SU-DHL-6 (cell line): ENCODE measurements at regions not wholly inside any gene's neighbourhood (a gene's known extent, or its start where the extent isn't known, plus 50 kb on each side); places are given as distances from the start of the nearest gene placed in this dataset.

Source experiments
- H2AFZ ChIP-seq: fragments of 200-600 bp; sonication (generic); 2 replicates; pipeline ENCODE4 v1.6.1; 2014; ENCODE audit warnings: low read depth, mild to moderate bottlenecking, moderate library complexity, mixed read lengths, antibody characterized with exemption, low read length; ENCODE audit not compliant: severe bottlenecking
- H3F3A ChIP-seq: fragments of 200-600 bp; shearing (Covaris generic); 2 replicates; pipeline ENCODE4 v1.6.0; 2016; ENCODE audit warnings: antibody characterized with exemption, mild to moderate bottlenecking; ENCODE audit not compliant: insufficient read depth
- H3K27ac ChIP-seq: fragments of 200-600 bp; sonication (generic); 2 replicates; pipeline ENCODE4 v1.5.1; 2016; ENCODE audit warnings: low read depth, mild to moderate bottlenecking, low read length, moderate library complexity, mixed read lengths
- H3K27me3 ChIP-seq: fragments of 200-600 bp; sonication (generic), shearing (Covaris generic); 2 replicates; pipeline ENCODE4 v1.6.0; 2014; ENCODE audit warnings: mild to moderate bottlenecking, low read length
- H3K36me3 ChIP-seq: fragments of 200-600 bp; sonication (generic); 2 replicates; pipeline ENCODE4 v1.6.1; 2014; ENCODE audit warnings: mild to moderate bottlenecking, low read length, mixed read lengths
- H3K4me2 ChIP-seq: fragments of 300-600, 200-600 bp; shearing (Covaris generic), sonication (generic); 2 replicates; pipeline ENCODE4 v1.6.0; 2014; ENCODE audit warnings: low read length, low read depth, mild to moderate bottlenecking; ENCODE audit not compliant: poor library complexity, severe bottlenecking
- H3K4me3 ChIP-seq: fragments of 200-600 bp; sonication (generic); 2 replicates; pipeline ENCODE4 v1.5.1; 2014; ENCODE audit warnings: antibody characterized with exemption, low read length, mild to moderate bottlenecking, mixed read lengths; ENCODE audit not compliant: insufficient read depth, poor library complexity, severe bottlenecking
- H3K79me2 ChIP-seq: fragments of 200-600 bp; sonication (generic); 2 replicates; pipeline ENCODE4 v1.6.1; 2014; ENCODE audit warnings: mild to moderate bottlenecking, low read length, moderate library complexity; ENCODE audit not compliant: insufficient read depth
- H3K9ac ChIP-seq: fragments of 200-600 bp; sonication (generic); 2 replicates; pipeline ENCODE4 v1.7.0; 2014; ENCODE audit warnings: mild to moderate bottlenecking, low read length
- H3K9me2 ChIP-seq: fragments of 200-600 bp; sonication (generic); replicated peaks from 2 replicates; pipeline ENCODE4 v1.6.1; 2014; ENCODE audit warnings: low read length; ENCODE audit not compliant: insufficient read depth
- H3K9me3 ChIP-seq: fragments of 200-600 bp; sonication (generic); 2 replicates; pipeline ENCODE4 v1.6.1; 2014; ENCODE audit warnings: low read length, mixed read lengths; ENCODE audit not compliant: insufficient read depth
- H4K20me1 ChIP-seq: fragments of 200-600 bp; sonication (generic); 2 replicates; pipeline ENCODE4 v1.6.1; 2014; ENCODE audit warnings: low read depth, mild to moderate bottlenecking, antibody characterized with exemption, low read length, moderate library complexity, mixed read lengths
- EZH2phosphoT487 ChIP-seq: fragments of 200-600 bp; sonication (generic), shearing (Covaris generic); conservative IDR thresholded peaks from 2 replicates; pipeline ENCODE4 v1.6.1; 2018; ENCODE audit warnings: mild to moderate bottlenecking, antibody characterized with exemption, low read length, moderate library complexity, mixed read lengths
- TF ChIP-seq, protein P1 (sequence below): fragments of 200-600 bp; sonication (generic); IDR thresholded peaks from one replicate; pipeline ENCODE4 v1.5.1; 2017; ENCODE audit warnings: antibody characterized with exemption, mild to moderate bottlenecking, low read length, moderate library complexity; ENCODE audit not compliant: insufficient read depth, poor library complexity, severe bottlenecking

DNA sequence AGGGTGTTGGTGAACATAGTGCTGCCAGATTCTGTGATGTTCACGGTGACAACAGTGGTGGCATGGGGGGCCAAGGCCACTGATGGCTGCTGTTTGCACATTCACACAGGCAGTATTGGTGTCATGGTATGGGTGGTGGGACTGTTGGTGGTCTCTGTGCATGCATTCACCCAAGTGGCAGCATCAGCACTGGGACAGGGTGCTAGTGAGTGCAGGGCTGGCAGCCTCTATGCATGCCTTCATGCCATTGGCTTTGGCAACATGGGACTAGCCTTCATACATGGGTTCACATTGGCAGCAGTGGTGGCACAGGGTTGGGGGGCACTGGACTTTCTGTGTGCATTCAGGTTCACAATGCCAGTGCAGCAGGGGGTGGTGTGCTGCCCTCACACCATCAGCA lies 489.7 kb upstream of the FGF16 start:
- no peaks in the 10 kb centered on the region for H3K79me2 ChIP-seq
- no peaks in the 10 kb centered on the region for H3F3A ChIP-seq
- H3K27me3 ChIP-seq: no peaks in the 10 kb centered on the region
- no peak overlapping the region for H3K4me2 ChIP-seq
- no peaks in the 10 kb centered on the region for H3K36me3 ChIP-seq
- H4K20me1 ChIP-seq: no peaks in the 10 kb centered on the region
- no peak overlapping the region for H3K27ac ChIP-seq
- no peaks in the 10 kb centered on the region for H3K9me2 ChIP-seq
- H3K9me3 ChIP-seq: no peaks in the 10 kb centered on the region
- no peak overlapping the region for H3K9ac ChIP-seq
- no peak overlapping the region for H2AFZ ChIP-seq
- no peak overlapping the region for H3K4me3 ChIP-seq
- no peak for TF ChIP-seq EZH2phosphoT487
- TF ChIP-seq, protein P1, sequence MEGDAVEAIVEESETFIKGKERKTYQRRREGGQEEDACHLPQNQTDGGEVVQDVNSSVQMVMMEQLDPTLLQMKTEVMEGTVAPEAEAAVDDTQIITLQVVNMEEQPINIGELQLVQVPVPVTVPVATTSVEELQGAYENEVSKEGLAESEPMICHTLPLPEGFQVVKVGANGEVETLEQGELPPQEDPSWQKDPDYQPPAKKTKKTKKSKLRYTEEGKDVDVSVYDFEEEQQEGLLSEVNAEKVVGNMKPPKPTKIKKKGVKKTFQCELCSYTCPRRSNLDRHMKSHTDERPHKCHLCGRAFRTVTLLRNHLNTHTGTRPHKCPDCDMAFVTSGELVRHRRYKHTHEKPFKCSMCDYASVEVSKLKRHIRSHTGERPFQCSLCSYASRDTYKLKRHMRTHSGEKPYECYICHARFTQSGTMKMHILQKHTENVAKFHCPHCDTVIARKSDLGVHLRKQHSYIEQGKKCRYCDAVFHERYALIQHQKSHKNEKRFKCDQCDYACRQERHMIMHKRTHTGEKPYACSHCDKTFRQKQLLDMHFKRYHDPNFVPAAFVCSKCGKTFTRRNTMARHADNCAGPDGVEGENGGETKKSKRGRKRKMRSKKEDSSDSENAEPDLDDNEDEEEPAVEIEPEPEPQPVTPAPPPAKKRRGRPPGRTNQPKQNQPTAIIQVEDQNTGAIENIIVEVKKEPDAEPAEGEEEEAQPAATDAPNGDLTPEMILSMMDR: no peak

DNA sequence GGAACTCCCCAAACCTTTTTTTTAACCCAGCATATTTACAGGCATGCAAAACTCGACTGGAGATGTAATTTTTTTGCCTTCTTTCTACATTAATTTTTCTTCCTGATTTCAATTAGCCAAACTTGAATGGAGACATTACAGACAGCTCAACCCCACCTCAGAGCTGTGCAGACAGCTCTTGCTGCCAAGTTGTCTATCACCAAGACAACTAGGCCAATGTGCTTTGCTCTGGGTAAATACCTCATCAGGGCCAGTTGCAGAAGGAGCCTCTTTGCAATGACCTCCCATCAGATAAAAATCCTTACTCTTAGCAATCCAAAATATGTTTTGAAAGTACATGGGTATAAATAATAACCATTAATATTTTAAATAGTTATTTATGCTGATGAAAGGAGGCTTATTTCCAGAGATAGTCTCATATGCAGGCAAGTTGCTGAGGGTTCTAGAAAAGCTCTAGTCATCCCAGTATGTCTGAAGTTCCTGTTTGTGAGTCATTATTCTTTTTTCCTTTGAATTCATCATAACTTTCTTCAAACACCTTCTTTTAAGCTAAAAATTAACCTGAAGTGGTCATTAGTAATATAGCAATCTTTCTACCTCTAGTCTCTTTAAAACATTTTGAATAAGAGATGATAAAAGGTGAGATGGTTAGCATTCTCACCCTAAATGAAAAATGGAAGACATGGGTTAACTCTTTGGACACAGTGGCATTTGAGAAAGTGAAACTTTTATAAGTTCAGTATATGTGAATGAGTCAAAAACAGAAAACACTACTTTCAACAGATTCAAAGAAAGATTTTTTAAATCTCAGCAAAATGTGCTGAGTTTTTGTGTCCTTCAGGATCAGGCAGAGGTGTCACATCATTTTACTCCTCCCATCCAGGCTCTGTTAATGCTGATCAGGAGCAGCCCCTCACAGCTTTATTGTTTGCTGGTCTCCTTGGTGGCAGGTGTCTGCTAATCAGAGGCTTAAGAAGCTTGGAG lies 475.5 kb upstream of the FGF16 start:
- H3K36me3 ChIP-seq: no peaks in the 10 kb centered on the region
- H3F3A ChIP-seq: no peaks in the 10 kb centered on the region
- no peaks in the 10 kb centered on the region for H3K9me3 ChIP-seq
- no peak overlapping the region for H2AFZ ChIP-seq
- H3K4me3 ChIP-seq: no peak overlapping the region
- no peak overlapping the region for H3K27ac ChIP-seq
- no peak for TF ChIP-seq EZH2phosphoT487
- TF ChIP-seq, protein P1: no peak
- no peaks in the 10 kb centered on the region for H3K9me2 ChIP-seq
- no peak overlapping the region for H3K4me2 ChIP-seq
- H3K79me2 ChIP-seq: no peaks in the 10 kb centered on the region
- no peaks in the 10 kb centered on the region for H3K27me3 ChIP-seq
- H4K20me1 ChIP-seq: no peaks in the 10 kb centered on the region
- no peak overlapping the region for H3K9ac ChIP-seq

DNA sequence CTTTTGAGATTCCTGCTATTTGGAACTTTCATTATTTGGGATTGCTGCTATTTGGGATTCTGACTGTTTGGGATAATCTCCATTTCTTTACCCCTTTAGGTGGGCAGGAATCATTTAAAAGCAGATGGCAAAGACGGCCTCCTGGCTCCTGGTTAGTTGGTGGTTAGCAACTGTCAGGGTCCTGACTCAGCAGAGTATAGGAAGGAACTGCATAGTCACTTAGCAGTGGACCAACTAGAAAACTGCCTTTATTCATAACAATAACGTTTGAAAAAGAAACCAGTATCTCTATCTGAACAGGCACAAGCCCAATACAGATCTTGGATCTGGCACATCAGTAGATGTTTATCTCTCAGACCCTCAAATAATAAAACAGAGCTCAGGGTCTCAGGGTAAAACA lies 469.7 kb upstream of the FGF16 start:
- no peaks in the 10 kb centered on the region for H3K79me2 ChIP-seq
- no peak overlapping the region for H3K4me2 ChIP-seq
- H3K9ac ChIP-seq: no peak overlapping the region
- H3K36me3 ChIP-seq: no peaks in the 10 kb centered on the region
- no peaks in the 10 kb centered on the region for H3K9me2 ChIP-seq
- H3K27ac ChIP-seq: no peak overlapping the region
- H3K9me3 ChIP-seq: no peaks in the 10 kb centered on the region
- H4K20me1 ChIP-seq: no peaks in the 10 kb centered on the region
- no peak for TF ChIP-seq EZH2phosphoT487
- TF ChIP-seq, protein P1: no peak
- H3K27me3 ChIP-seq: no peaks in the 10 kb centered on the region
- no peaks in the 10 kb centered on the region for H3F3A ChIP-seq
- no peak overlapping the region for H3K4me3 ChIP-seq
- no peak overlapping the region for H2AFZ ChIP-seq
